Astrocyte (in vitro differentiated cells and primary cell): ENCODE measurements at regions not wholly inside any gene's neighbourhood (a gene's known extent, or its start where the extent isn't known, plus 50 kb on each side); places are given as distances from the start of the nearest gene placed in this dataset.

Experiments
- CTCF ChIP-seq: IDR thresholded peaks from 2 replicates; pipeline ENCODE4 v1.5.1; 2011; ENCODE audit warnings: low read depth, mild to moderate bottlenecking, inconsistent platforms, low read length, moderate library complexity; ENCODE audit not compliant: insufficient read depth
- EZH2 ChIP-seq: IDR thresholded peaks from 2 replicates; pipeline ENCODE4 v1.6.1; 2012; ENCODE audit warnings: mild to moderate bottlenecking, low read length, inconsistent platforms; ENCODE audit not compliant: insufficient read depth

GRCh38 chr2:60391230-60391629, 162.2 kb downstream of the BCL11A start:
- TF ChIP-seq CTCF (no peak), EZH2 (no peak)
